ENCODE measurements at regions not wholly inside any gene's neighbourhood (a gene's known extent, or its start where the extent isn't known, plus 50 kb on each side); places are given as distances from the start of the nearest gene placed in this dataset.
"Not testable (repeated sequence)": the region's sequence is repeated elsewhere in the genome, so short reads cannot be mapped to it uniquely, and the experiment has no call there.

GRCh38 chr9:42325142-42325541 lies 141.7 kb downstream of the SPATA31A6 start:
- H3K9me2 ChIP-seq (replicated peaks; ENCODE audit: low read depth, low read length); H3K9ac ChIP-seq (ENCODE audit: low read depth, low read length, poor library complexity, severe bottlenecking): not testable (repeated sequence)

GRCh38 chr9:42325561-42325960 lies 142.1 kb downstream of the SPATA31A6 start:
- H3K79me2 ChIP-seq (ENCODE audit: insufficient read depth, low read length); H3K27me3 ChIP-seq (ENCODE audit: insufficient read depth, low read length, poor library complexity, severe bottlenecking); H3K9me3 ChIP-seq (ENCODE audit: insufficient read depth, low read depth, low read length); H3K4me1 ChIP-seq (ENCODE audit: insufficient read depth, low read length, poor library complexity, severe bottlenecking); H2AFZ ChIP-seq (ENCODE audit: low read length); H3K4me3 ChIP-seq (ENCODE audit: low read length, poor library complexity, severe bottlenecking); H3K4me2 ChIP-seq (ENCODE audit: low read depth, low read length, poor library complexity, severe bottlenecking); H3F3A ChIP-seq (ENCODE audit: low read depth); H3K36me3 ChIP-seq (ENCODE audit: insufficient read depth, low read length); H3K9me2 ChIP-seq (replicated peaks; ENCODE audit: low read depth, low read length); H3K9ac ChIP-seq (ENCODE audit: low read depth, low read length, poor library complexity, severe bottlenecking); H4K20me1 ChIP-seq (ENCODE audit: insufficient read depth, low read length, poor library complexity, severe bottlenecking): not testable (repeated sequence)

More at GRCh38 chr9:42325142-42325541, 141.7 kb downstream of the SPATA31A6 start:
- H3K79me2 ChIP-seq (ENCODE audit: insufficient read depth, low read length); H3K27me3 ChIP-seq (ENCODE audit: insufficient read depth, low read length, poor library complexity, severe bottlenecking); H3F3A ChIP-seq (ENCODE audit: low read depth); H3K4me2 ChIP-seq (ENCODE audit: low read depth, low read length, poor library complexity, severe bottlenecking); H3K4me1 ChIP-seq (ENCODE audit: insufficient read depth, low read length, poor library complexity, severe bottlenecking); H3K4me3 ChIP-seq (ENCODE audit: low read length, poor library complexity, severe bottlenecking); H4K20me1 ChIP-seq (ENCODE audit: insufficient read depth, low read length, poor library complexity, severe bottlenecking); H2AFZ ChIP-seq (ENCODE audit: low read length); H3K9me3 ChIP-seq (ENCODE audit: insufficient read depth, low read depth, low read length); H3K36me3 ChIP-seq (ENCODE audit: insufficient read depth, low read length): not testable (repeated sequence)

DNA sequence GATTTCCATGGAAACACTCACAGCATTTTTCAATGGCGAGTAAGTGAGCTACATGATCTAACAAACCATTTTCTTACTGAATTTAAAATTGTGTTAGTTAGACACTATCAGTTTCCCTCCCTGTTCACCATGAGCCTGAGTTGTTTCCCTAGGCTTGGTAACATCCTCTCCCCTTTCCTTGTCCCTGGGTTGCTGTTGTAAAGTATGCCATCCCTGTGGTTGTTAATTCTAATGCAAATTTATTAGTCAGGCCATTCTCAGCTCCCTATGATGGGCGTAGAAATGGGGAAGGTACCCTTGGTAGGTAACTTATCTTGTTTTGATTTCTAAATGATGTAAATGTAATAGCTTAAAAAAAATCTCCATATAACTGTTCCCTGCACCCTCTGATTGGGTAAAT lies 143.0 kb downstream of the SPATA31A6 start:
- not testable (repeated sequence) for H3K36me3 ChIP-seq (ENCODE audit: insufficient read depth, low read length); H3K79me2 ChIP-seq (ENCODE audit: insufficient read depth, low read length); H3K9ac ChIP-seq (ENCODE audit: low read depth, low read length, poor library complexity, severe bottlenecking); H3K27me3 ChIP-seq (ENCODE audit: insufficient read depth, low read length, poor library complexity, severe bottlenecking); H3K9me2 ChIP-seq (replicated peaks; ENCODE audit: low read depth, low read length); H3F3A ChIP-seq (ENCODE audit: low read depth); H2AFZ ChIP-seq (ENCODE audit: low read length); H4K20me1 ChIP-seq (ENCODE audit: insufficient read depth, low read length, poor library complexity, severe bottlenecking); H3K9me3 ChIP-seq (ENCODE audit: insufficient read depth, low read depth, low read length); H3K4me2 ChIP-seq (ENCODE audit: low read depth, low read length, poor library complexity, severe bottlenecking); H3K4me3 ChIP-seq (ENCODE audit: low read length, poor library complexity, severe bottlenecking); H3K4me1 ChIP-seq (ENCODE audit: insufficient read depth, low read length, poor library complexity, severe bottlenecking)

- not testable (repeated sequence) for H3K9me2 ChIP-seq (replicated peaks; ENCODE audit: low read depth, low read length); H3K79me2 ChIP-seq (ENCODE audit: insufficient read depth, low read length); H4K20me1 ChIP-seq (ENCODE audit: insufficient read depth, low read length, poor library complexity, severe bottlenecking); H3K4me1 ChIP-seq (ENCODE audit: insufficient read depth, low read length, poor library complexity, severe bottlenecking); H3K4me2 ChIP-seq (ENCODE audit: low read depth, low read length, poor library complexity, severe bottlenecking); H2AFZ ChIP-seq (ENCODE audit: low read length); H3K36me3 ChIP-seq (ENCODE audit: insufficient read depth, low read length); H3K9ac ChIP-seq (ENCODE audit: low read depth, low read length, poor library complexity, severe bottlenecking); H3K4me3 ChIP-seq (ENCODE audit: low read length, poor library complexity, severe bottlenecking); H3K27me3 ChIP-seq (ENCODE audit: insufficient read depth, low read length, poor library complexity, severe bottlenecking); H3K9me3 ChIP-seq (ENCODE audit: insufficient read depth, low read depth, low read length); H3F3A ChIP-seq (ENCODE audit: low read depth)
Measured at GRCh38 chr9:42335342-42335741, 151.9 kb downstream of the SPATA31A6 start.

GRCh38 chr9:42335984-42336657 lies 152.7 kb downstream of the SPATA31A6 start:
- not testable (repeated sequence) for H3K4me1 ChIP-seq (ENCODE audit: insufficient read depth, low read length, poor library complexity, severe bottlenecking); H2AFZ ChIP-seq (ENCODE audit: low read length); H3K9me2 ChIP-seq (replicated peaks; ENCODE audit: low read depth, low read length); H3F3A ChIP-seq (ENCODE audit: low read depth); H3K9ac ChIP-seq (ENCODE audit: low read depth, low read length, poor library complexity, severe bottlenecking); H3K9me3 ChIP-seq (ENCODE audit: insufficient read depth, low read depth, low read length); H3K4me2 ChIP-seq (ENCODE audit: low read depth, low read length, poor library complexity, severe bottlenecking); H4K20me1 ChIP-seq (ENCODE audit: insufficient read depth, low read length, poor library complexity, severe bottlenecking); H3K36me3 ChIP-seq (ENCODE audit: insufficient read depth, low read length); H3K79me2 ChIP-seq (ENCODE audit: insufficient read depth, low read length); H3K27me3 ChIP-seq (ENCODE audit: insufficient read depth, low read length, poor library complexity, severe bottlenecking); H3K4me3 ChIP-seq (ENCODE audit: low read length, poor library complexity, severe bottlenecking)

GRCh38 chr9:42338275-42338674 lies 154.8 kb downstream of the SPATA31A6 start:
- not testable (repeated sequence) for H3K4me3 ChIP-seq (ENCODE audit: low read length, poor library complexity, severe bottlenecking); H3K27me3 ChIP-seq (ENCODE audit: insufficient read depth, low read length, poor library complexity, severe bottlenecking); H3K9me2 ChIP-seq (replicated peaks; ENCODE audit: low read depth, low read length); H3K9me3 ChIP-seq (ENCODE audit: insufficient read depth, low read depth, low read length); H3K4me1 ChIP-seq (ENCODE audit: insufficient read depth, low read length, poor library complexity, severe bottlenecking); H4K20me1 ChIP-seq (ENCODE audit: insufficient read depth, low read length, poor library complexity, severe bottlenecking); H2AFZ ChIP-seq (ENCODE audit: low read length); H3K4me2 ChIP-seq (ENCODE audit: low read depth, low read length, poor library complexity, severe bottlenecking); H3K9ac ChIP-seq (ENCODE audit: low read depth, low read length, poor library complexity, severe bottlenecking); H3F3A ChIP-seq (ENCODE audit: low read depth); H3K79me2 ChIP-seq (ENCODE audit: insufficient read depth, low read length); H3K36me3 ChIP-seq (ENCODE audit: insufficient read depth, low read length)

GRCh38 chr9:42339671-42340434 lies 156.4 kb downstream of the SPATA31A6 start:
- H3K9me2 ChIP-seq (replicated peaks; ENCODE audit: low read depth, low read length); H3K4me3 ChIP-seq (ENCODE audit: low read length, poor library complexity, severe bottlenecking); H3K79me2 ChIP-seq (ENCODE audit: insufficient read depth, low read length); H2AFZ ChIP-seq (ENCODE audit: low read length); H3K4me1 ChIP-seq (ENCODE audit: insufficient read depth, low read length, poor library complexity, severe bottlenecking); H4K20me1 ChIP-seq (ENCODE audit: insufficient read depth, low read length, poor library complexity, severe bottlenecking); H3F3A ChIP-seq (ENCODE audit: low read depth); H3K9me3 ChIP-seq (ENCODE audit: insufficient read depth, low read depth, low read length); H3K27me3 ChIP-seq (ENCODE audit: insufficient read depth, low read length, poor library complexity, severe bottlenecking); H3K9ac ChIP-seq (ENCODE audit: low read depth, low read length, poor library complexity, severe bottlenecking); H3K4me2 ChIP-seq (ENCODE audit: low read depth, low read length, poor library complexity, severe bottlenecking); H3K36me3 ChIP-seq (ENCODE audit: insufficient read depth, low read length): not testable (repeated sequence)

Measured in Loucy (cell line).